Colonic mucosa (tissue), 4 donors: ENCODE measurements at regions not wholly inside any gene's neighbourhood (a gene's known extent, or its start where the extent isn't known, plus 50 kb on each side); places are given as distances from the start of the nearest gene placed in this dataset.

Experiments
- DNase-seq: peaks from one replicate; pipeline ENCODE4 v3.0.0-alpha.2; 2020
- H3K27ac ChIP-seq: fragments of 200-600 bp; one replicate; pipeline ENCODE4 v1.8.0; 2021
- H3K27me3 ChIP-seq: fragments of 200-600 bp; one replicate; pipeline ENCODE4 v1.8.0; 2021
- H3K36me3 ChIP-seq: fragments of 200-600 bp; one replicate; pipeline ENCODE4 v1.8.0; 2021
- H3K4me1 ChIP-seq: fragments of 200-600 bp; one replicate; pipeline ENCODE4 v1.8.0; 2021; ENCODE audit warnings: mild to moderate bottlenecking
- H3K4me3 ChIP-seq: fragments of 200-600 bp; one replicate; pipeline ENCODE4 v1.8.0; 2021
- H3K9ac ChIP-seq, 2 donors: one replicate each; pipeline ENCODE4 v1.7.0; 2013; ENCODE audit warnings: control low read depth in 2 of 2, low read depth in 2 of 2, low read length in 2 of 2
- H3K9me3 ChIP-seq: fragments of 200-600 bp; one replicate; pipeline ENCODE4 v1.8.0; 2021
- CTCF ChIP-seq: fragments of 200-600 bp; IDR thresholded peaks from one replicate; pipeline ENCODE4 v1.8.0; 2022; ENCODE audit warnings: antibody characterized with exemption, mild to moderate bottlenecking
- intact Hi-C: fragments of 100-400 bp; cut with DNase I; formaldehyde crosslinking; loops from one replicate; pipeline ENCODE4 v1.14.1; 2022
- donor health status: healthy.
- donor health status: DM: no; HTN: no; CAD: no.
- donor health status: DM: no; HTN: no; CAD: no.

- Histone ChIP-seq H3K4me3 (no peak overlapping the region), H3K27me3 (no peaks in the 10 kb centered on the region), H3K27ac (no peak overlapping the region), H3K9me3 (no peaks in the 10 kb centered on the region), H3K9ac (no peak overlapping the region), H3K36me3 (no peaks in the 10 kb centered on the region), H3K4me1 (no peaks in the 10 kb centered on the region)
- intact Hi-C loops = no loop called here
- no peak for DNase-seq
- no peak for TF ChIP-seq CTCF
These were observed 50.9 kb upstream of the GJA5 start for GRCh38 chr1:147811273-147811672.

- Histone ChIP-seq H3K4me3 (no peak overlapping the region), H3K27ac (no peak overlapping the region), H3K9ac (no peak overlapping the region), H3K9me3 (no peaks in the 10 kb centered on the region), H3K27me3 (no peaks in the 10 kb centered on the region), H3K36me3 (no peaks in the 10 kb centered on the region), H3K4me1 (no peaks in the 10 kb centered on the region)
- DNase-seq = no peak
- no peak for TF ChIP-seq CTCF
- intact Hi-C loops = no loop called here
These were observed 51.3 kb upstream of the GJA5 start for GRCh38 chr1:147811751-147812150.

GRCh38 chr1:147812799-147813198 lies 52.4 kb upstream of the GJA5 start:
- Histone ChIP-seq H3K36me3 (no peaks in the 10 kb centered on the region), H3K9ac (no peak overlapping the region), H3K9me3 (no peaks in the 10 kb centered on the region), H3K27me3 (no peaks in the 10 kb centered on the region), H3K4me3 (no peak overlapping the region), H3K27ac (no peak overlapping the region), H3K4me1 (no peaks in the 10 kb centered on the region)
- no peak for TF ChIP-seq CTCF
- intact Hi-C loops = no loop called here
- no peak for DNase-seq

GRCh38 chr1:147815503-147815902 lies 55.1 kb upstream of the GJA5 start:
- DNase-seq = no peak
- no peak for TF ChIP-seq CTCF
- Histone ChIP-seq H3K9ac (no peak overlapping the region), H3K4me3 (no peak overlapping the region), H3K36me3 (no peaks in the 10 kb centered on the region), H3K9me3 (no peaks in the 10 kb centered on the region), H3K27me3 (no peaks in the 10 kb centered on the region), H3K27ac (no peak overlapping the region), H3K4me1 (no peaks in the 10 kb centered on the region)
- intact Hi-C loops = no loop called here

GRCh38 chr1:147820761-147821297 lies 60.4 kb upstream of the GJA5 start:
- no peak for DNase-seq
- no peaks in the 10 kb centered on the region for H3K4me1 ChIP-seq
- intact Hi-C loops = no loop called here
- no peaks in the 10 kb centered on the region for H3K9me3 ChIP-seq
- no peak overlapping the region for H3K27ac ChIP-seq
- TF ChIP-seq CTCF = no peak
- H3K27me3 ChIP-seq = no peaks in the 10 kb centered on the region
- no peak overlapping the region for H3K4me3 ChIP-seq
- H3K9ac ChIP-seq = no peak overlapping the region
- no peaks in the 10 kb centered on the region for H3K36me3 ChIP-seq

GRCh38 chr1:147821883-147822282 lies 61.5 kb upstream of the GJA5 start:
- no peaks in the 10 kb centered on the region for H3K36me3 ChIP-seq
- H3K9me3 ChIP-seq = no peaks in the 10 kb centered on the region
- TF ChIP-seq CTCF = no peak
- H3K4me3 ChIP-seq = no peak overlapping the region
- DNase-seq = no peak
- H3K27me3 ChIP-seq = no peaks in the 10 kb centered on the region
- H3K4me1 ChIP-seq = no peaks in the 10 kb centered on the region
- H3K9ac ChIP-seq = no peak overlapping the region
- intact Hi-C loops = no loop called here
- no peak overlapping the region for H3K27ac ChIP-seq
